ENCODE measurements at regions not wholly inside any gene's neighbourhood (a gene's known extent, or its start where the extent isn't known, plus 50 kb on each side); places are given as distances from the start of the nearest gene placed in this dataset.

- TF ChIP-seq CTCF (IDR thresholded peaks at IDR 0.05; ENCODE audit: insufficient read depth, low read length) (no peak), REST (IDR thresholded peaks at IDR 0.05; ENCODE audit: insufficient replicate concordance, low read depth) (no peak), GABPA (IDR thresholded peaks at IDR 0.05; ENCODE audit: low read depth) (no peak), POLR2AphosphoS5 (IDR thresholded peaks at IDR 0.05; ENCODE audit: low read depth) (no peak)
These were observed 130.8 kb downstream of the ZNF621 start for GRCh38 chr3:40655551-40655950.
